Parathyroid adenoma (tissue), 2 donors: ENCODE measurements at regions not wholly inside any gene's neighbourhood (a gene's known extent, or its start where the extent isn't known, plus 50 kb on each side); places are given as distances from the start of the nearest gene placed in this dataset.

Source experiments
- H2AFZ ChIP-seq: fragments of 300-600 bp; sonication (generic); one replicate; pipeline ENCODE4 v1.7.0; 2017; ENCODE audit warnings: antibody characterized with exemption, mild to moderate bottlenecking
- H3K27ac ChIP-seq: fragments of 300-600 bp; sonication (generic); one replicate; pipeline ENCODE4 v1.7.0; 2017
- H3K27me3 ChIP-seq: fragments of 300-600 bp; sonication (generic); one replicate; pipeline ENCODE4 v1.7.0; 2017; ENCODE audit warnings: low read length; ENCODE audit not compliant: control insufficient read depth, insufficient read depth
- H3K36me3 ChIP-seq: fragments of 300-600 bp; sonication (generic); one replicate; pipeline ENCODE4 v1.7.0; 2017; ENCODE audit warnings: low read length; ENCODE audit not compliant: control insufficient read depth, insufficient read depth
- H3K4me1 ChIP-seq: fragments of 300-600 bp; sonication (generic); one replicate; pipeline ENCODE4 v1.7.0; 2017; ENCODE audit warnings: control low read depth
- H3K4me2 ChIP-seq: fragments of 300-600 bp; sonication (generic); one replicate; pipeline ENCODE4 v1.7.0; 2017; ENCODE audit warnings: low read length
- H3K4me3 ChIP-seq: fragments of 300-600 bp; sonication (generic); one replicate; pipeline ENCODE4 v1.7.0; 2017; ENCODE audit warnings: low read depth, low read length
- H3K79me2 ChIP-seq: fragments of 300-600 bp; sonication (generic); one replicate; pipeline ENCODE4 v1.7.0; 2017; ENCODE audit warnings: control low read depth
- H3K9ac ChIP-seq: fragments of 300-600 bp; sonication (generic); one replicate; pipeline ENCODE4 v1.7.0; 2017; ENCODE audit warnings: mild to moderate bottlenecking
- H3K9me3 ChIP-seq: fragments of 300-600 bp; sonication (generic); one replicate; pipeline ENCODE4 v1.7.0; 2017; ENCODE audit warnings: low read length; ENCODE audit not compliant: control insufficient read depth
- CTCF ChIP-seq: fragments of 300-600 bp; sonication (generic); IDR thresholded peaks from one replicate; pipeline ENCODE4 v1.7.0; 2017; ENCODE audit warnings: antibody characterized with exemption, mild to moderate bottlenecking
- donor health status: primary hyperparathyroidism.

- Histone ChIP-seq H3K27ac (no peak overlapping the region), H3K4me3 (no peak overlapping the region), H3K27me3 (no peaks in the 10 kb centered on the region), H3K4me2 (no peak overlapping the region), H3K79me2 (no peaks in the 10 kb centered on the region), H2AFZ (no peak overlapping the region), H3K36me3 (no peaks in the 10 kb centered on the region), H3K9me3 (no peaks in the 10 kb centered on the region), H3K4me1 (no peaks in the 10 kb centered on the region), H3K9ac (no peak overlapping the region)
- TF ChIP-seq CTCF: no peak
Observed at GRCh38 chr17:55883149-55883548, 132.3 kb downstream of the PCTP start.

GRCh38 chr17:55887531-55887930, 136.7 kb downstream of the PCTP start:
- Histone ChIP-seq H3K4me1 (no peaks in the 10 kb centered on the region), H3K9ac (no peak overlapping the region), H3K27ac (no peak overlapping the region), H2AFZ (no peak overlapping the region), H3K27me3 (no peaks in the 10 kb centered on the region), H3K4me2 (no peak overlapping the region), H3K36me3 (no peaks in the 10 kb centered on the region), H3K9me3 (no peaks in the 10 kb centered on the region), H3K79me2 (no peaks in the 10 kb centered on the region), H3K4me3 (no peak overlapping the region)
- no peak for TF ChIP-seq CTCF

GRCh38 chr17:55889271-55889670, 138.4 kb downstream of the PCTP start:
- TF ChIP-seq CTCF: no peak
- no peak overlapping the region for H2AFZ ChIP-seq
- no peaks in the 10 kb centered on the region for H3K36me3 ChIP-seq
- no peaks in the 10 kb centered on the region for H3K79me2 ChIP-seq
- H3K27me3 ChIP-seq: no peaks in the 10 kb centered on the region
- H3K4me1 ChIP-seq: no peaks in the 10 kb centered on the region
- H3K27ac ChIP-seq: no peak overlapping the region
- H3K9me3 ChIP-seq: no peaks in the 10 kb centered on the region
- no peak overlapping the region for H3K4me2 ChIP-seq
- H3K9ac ChIP-seq: no peak overlapping the region
- H3K4me3 ChIP-seq: no peak overlapping the region

- Histone ChIP-seq H3K4me3 (no peak overlapping the region), H3K4me1 (no peaks in the 10 kb centered on the region), H3K27ac (no peak overlapping the region), H2AFZ (no peak overlapping the region), H3K36me3 (no peaks in the 10 kb centered on the region), H3K27me3 (no peaks in the 10 kb centered on the region), H3K9me3 (no peaks in the 10 kb centered on the region), H3K79me2 (no peaks in the 10 kb centered on the region), H3K9ac (no peak overlapping the region), H3K4me2 (no peak overlapping the region)
- TF ChIP-seq CTCF: no peak
Observed at GRCh38 chr17:55895112-55895759, 144.4 kb downstream of the PCTP start.

- Histone ChIP-seq H3K27ac (no peak overlapping the region), H3K4me3 (no peak overlapping the region), H3K36me3 (no peaks in the 10 kb centered on the region), H3K9ac (no peak overlapping the region), H3K9me3 (no peaks in the 10 kb centered on the region), H3K79me2 (no peaks in the 10 kb centered on the region), H3K4me2 (no peak overlapping the region), H3K27me3 (no peaks in the 10 kb centered on the region), H3K4me1 (no peaks in the 10 kb centered on the region), H2AFZ (no peak overlapping the region)
- TF ChIP-seq CTCF: no peak
Observed at GRCh38 chr17:55897301-55897700, 146.4 kb downstream of the PCTP start.
